H1 (cell line): ENCODE measurements at regions not wholly inside any gene's neighbourhood (a gene's known extent, or its start where the extent isn't known, plus 50 kb on each side); places are given as distances from the start of the nearest gene placed in this dataset.
"Not testable (repeated sequence)": the region's sequence is repeated elsewhere in the genome, so short reads cannot be mapped to it uniquely, and the experiment has no call there.

ENCODE experiments used
- CTCF ChIA-PET: fragments of 300-600 bp; sonication (Branson Sonifier 250); formaldehyde crosslinking; loops from one replicate; lab custom pipeline; 2021; ENCODE audit not compliant: partially characterized antibody; lab: Charles Lee
- POLR2A ChIA-PET: fragments of 300-600 bp; sonication (Branson Sonifier 250); formaldehyde crosslinking; loops from one replicate; lab custom pipeline; 2021; ENCODE audit warnings: inconsistent platforms; ENCODE audit not compliant: partially characterized antibody; lab: Charles Lee
- DNase-seq, 2 experiments: peaks; one replicate each; pipeline versions ENCODE4 v3.0.0 to v3.0.0-alpha.2; 2010 to 2022; ENCODE audit warnings: low spot score in 2 of 2, low read depth in 1 of 2, mixed read lengths in 1 of 2
- FAIRE-seq: peaks from 2 replicates; lab custom pipeline; 2011; peaks lifted over from hg19 to GRCh38; lab: Jason Lieb, UNC
- H2AFZ ChIP-seq: 2 replicates; pipeline ENCODE4 v1.8.1; 2012; ENCODE audit warnings: low read length, inconsistent platforms
- H2AK5ac ChIP-seq: 2 replicates; pipeline ENCODE4 v1.6.1; 2013; ENCODE audit warnings: low read depth, low read length
- H2BK120ac ChIP-seq: replicated peaks from 2 replicates; pipeline ENCODE3; 2013; ENCODE audit warnings: low read depth, low read length, inconsistent platforms
- H2BK12ac ChIP-seq: 2 replicates; pipeline ENCODE4 v1.6.1; 2013; ENCODE audit warnings: low read depth, low read length
- H2BK15ac ChIP-seq: 2 replicates; pipeline ENCODE4 v1.6.1; 2013; ENCODE audit warnings: low read length
- H2BK20ac ChIP-seq: 2 replicates; pipeline ENCODE4 v1.6.1; 2013; ENCODE audit warnings: low read length
- H2BK5ac ChIP-seq: 2 replicates; pipeline ENCODE4 v1.6.1; 2013; ENCODE audit warnings: low read depth, low read length
- H3K14ac ChIP-seq: 2 replicates; pipeline ENCODE4 v1.6.1; 2013; ENCODE audit warnings: inconsistent platforms; ENCODE audit not compliant: insufficient read length
- H3K18ac ChIP-seq: 2 replicates; pipeline ENCODE4 v1.6.1; 2013; ENCODE audit warnings: low read length; ENCODE audit errors: extremely low read depth
- H3K23ac ChIP-seq: 2 replicates; pipeline ENCODE4 v1.6.1; 2013; ENCODE audit warnings: inconsistent platforms; ENCODE audit not compliant: insufficient read length
- H3K23me2 ChIP-seq: 2 replicates; pipeline ENCODE4 v1.6.1; 2013; ENCODE audit warnings: low read depth, low read length
- H3K27ac ChIP-seq: 2 replicates; pipeline ENCODE4 v1.6.1; 2011; ENCODE audit warnings: low read depth, low read length, inconsistent platforms
- H3K27me3 ChIP-seq, 4 experiments: replicated peaks in 1 of 4; 1 replicate in 1 of 4; 2 replicates in 3 of 4; pipeline versions ENCODE4 v1.6.1 to v1.8.1; 2011 to 2013; ENCODE audit warnings: low read length in 3 of 4, mild to moderate bottlenecking in 3 of 4, inconsistent platforms in 2 of 4, mixed read lengths in 2 of 4, moderate library complexity in 1 of 4; ENCODE audit not compliant: control insufficient read depth in 3 of 4, insufficient read depth in 3 of 4; ENCODE audit errors: extremely low read depth in 1 of 4
- H3K36me3 ChIP-seq, 4 experiments: 2 replicates each; pipeline versions ENCODE4 v1.6.1 to v1.8.1; 2011 to 2013; ENCODE audit warnings: mild to moderate bottlenecking in 4 of 4, low read length in 3 of 4, moderate library complexity in 2 of 4, control low read depth in 1 of 4, inconsistent platforms in 1 of 4; ENCODE audit not compliant: insufficient read depth in 4 of 4, control insufficient read depth in 2 of 4
- H3K4ac ChIP-seq: replicated peaks from 2 replicates; pipeline ENCODE3; 2013; ENCODE audit warnings: low read length, low read depth, mixed read lengths, inconsistent platforms; ENCODE audit not compliant: insufficient read length
- H3K4me1 ChIP-seq, 4 experiments: replicated peaks in 1 of 4; 1 replicate in 1 of 4; 2 replicates in 3 of 4; pipeline versions ENCODE4 v1.6.1 to v1.8.1; 2011 to 2013; ENCODE audit warnings: low read length in 3 of 4, inconsistent platforms in 2 of 4, mixed read lengths in 1 of 4; ENCODE audit not compliant: insufficient read depth in 4 of 4, control insufficient read depth in 3 of 4
- H3K4me2 ChIP-seq, 2 experiments: 2 replicates each; pipeline versions ENCODE4 v1.6.1 to v1.8.1; 2011 to 2013; ENCODE audit warnings: low read depth in 2 of 2, low read length in 2 of 2, control low read depth in 1 of 2, inconsistent platforms in 1 of 2, mild to moderate bottlenecking in 1 of 2; ENCODE audit not compliant: insufficient read depth in 1 of 2
- H3K4me3 ChIP-seq, 4 experiments: fragments of 200-600, 300-600 bp in 1 of 4; sonication (generic), shearing (Covaris generic), sonication (Bioruptor Twin) in 1 of 4; 2 replicates each; pipeline versions ENCODE4 v1.5.1 to v1.8.1; 2011 to 2016; ENCODE audit warnings: low read length in 4 of 4, low read depth in 3 of 4, control low read depth in 2 of 4, inconsistent platforms in 2 of 4, mild to moderate bottlenecking in 2 of 4, mixed read lengths in 1 of 4, moderate library complexity in 1 of 4; ENCODE audit not compliant: insufficient read depth in 2 of 4; ENCODE audit errors: extremely low read depth in 1 of 4
- H3K56ac ChIP-seq: replicated peaks from 2 replicates; pipeline ENCODE3; 2013; ENCODE audit warnings: low read depth, mild to moderate bottlenecking, mixed read lengths, low read length, inconsistent platforms; ENCODE audit not compliant: insufficient read length
- H3K79me1 ChIP-seq: 2 replicates; pipeline ENCODE4 v1.6.1; 2013; ENCODE audit warnings: low read depth, low read length, control low read depth
- H3K79me2 ChIP-seq, 2 experiments: 2 replicates each; pipeline versions ENCODE4 v1.6.1 to v1.8.1; 2012 to 2013; ENCODE audit warnings: low read length in 2 of 2, mild to moderate bottlenecking in 2 of 2, inconsistent platforms in 1 of 2; ENCODE audit not compliant: insufficient read depth in 2 of 2, control insufficient read depth in 1 of 2
- H3K9ac ChIP-seq, 4 experiments: replicated peaks in 1 of 4; 1 replicate in 1 of 4; 2 replicates in 3 of 4; pipeline versions ENCODE4 v1.6.1 to v1.8.1; 2011 to 2013; ENCODE audit warnings: low read depth in 3 of 4, low read length in 3 of 4, control low read depth in 2 of 4, mild to moderate bottlenecking in 2 of 4, moderate library complexity in 2 of 4, inconsistent platforms in 1 of 4; ENCODE audit errors: extremely low read depth in 1 of 4
- H3K9me3 ChIP-seq, 2 experiments: 2 replicates each; pipeline versions ENCODE4 v1.6.1 to v1.8.1; 2012 to 2013; ENCODE audit warnings: mild to moderate bottlenecking in 2 of 2, moderate library complexity in 2 of 2, control low read depth in 1 of 2, inconsistent platforms in 1 of 2, low read depth in 1 of 2, low read length in 1 of 2, mixed read lengths in 1 of 2; ENCODE audit not compliant: insufficient read depth in 2 of 2
- H4K20me1 ChIP-seq, 2 experiments: replicated peaks in 1 of 2; 2 replicates each; pipeline versions ENCODE3 to v1.8.1; 2011 to 2013; ENCODE audit warnings: inconsistent platforms in 2 of 2, low read length in 2 of 2, mild to moderate bottlenecking in 1 of 2; ENCODE audit not compliant: insufficient read depth in 2 of 2, control insufficient read depth in 1 of 2
- H4K5ac ChIP-seq: 2 replicates; pipeline ENCODE4 v1.6.1; 2013; ENCODE audit warnings: low read length, low read depth, mixed read lengths, inconsistent platforms; ENCODE audit not compliant: insufficient read length
- H4K8ac ChIP-seq: 2 replicates; pipeline ENCODE4 v1.8.0; 2013; ENCODE audit warnings: mild to moderate bottlenecking, moderate library complexity, low read length, inconsistent platforms; ENCODE audit not compliant: insufficient read depth; ENCODE audit errors: extremely low read depth
- H4K91ac ChIP-seq: replicated peaks from 2 replicates; pipeline ENCODE3; 2013; ENCODE audit warnings: low read length, mixed read lengths, inconsistent platforms; ENCODE audit not compliant: insufficient read length
- WGBS, 2 experiments: shearing (Covaris generic) in 1 of 2; methylation state at CpG; one replicate each; pipeline versions ENCODE4 v1.1.6 to v1.1.7; 2013 to 2015; ENCODE audit warnings: low lambda C conversion rate in 2 of 2, mixed read lengths in 2 of 2, inconsistent platforms in 1 of 2, low coverage in 1 of 2, missing lambda C conversion rate in 1 of 2; ENCODE audit not compliant: insufficient replicate concordance in 2 of 2, insufficient coverage in 1 of 2, insufficient read length in 1 of 2; ENCODE audit errors: extremely low coverage in 1 of 2, missing lambda C conversion rate in 1 of 2; 5-methylcytosine and 5-hydroxymethylcytosine counted together

GRCh38 chr7:10786976-10787375 lies 186.7 kb upstream of the PHF14 start:
- CTCF ChIA-PET, H3K18ac ChIP-seq, H3K56ac ChIP-seq, H4K8ac ChIP-seq, H2BK5ac ChIP-seq, H4K91ac ChIP-seq, H3K36me3 ChIP-seq, H3K79me1 ChIP-seq, H3K23me2 ChIP-seq, H2BK120ac ChIP-seq, H2AK5ac ChIP-seq, H2BK15ac ChIP-seq, H3K9me3 ChIP-seq, H2BK20ac ChIP-seq, H3K27ac ChIP-seq, POLR2A ChIA-PET, H4K5ac ChIP-seq, H3K79me2 ChIP-seq, H3K9ac ChIP-seq, FAIRE-seq, H2AFZ ChIP-seq, H3K23ac ChIP-seq, H2BK12ac ChIP-seq, H3K4ac ChIP-seq, DNase-seq, H3K4me1 ChIP-seq, H3K4me3 ChIP-seq, H4K20me1 ChIP-seq, H3K4me2 ChIP-seq, H3K27me3 ChIP-seq, H3K14ac ChIP-seq: not testable (repeated sequence)
- WGBS, 2 experiments, result 89% methylated on average over 8 of the region's 9 CpGs; no CpG with 5 or more reads in 1 of the 2 experiments
